ENCODE measurements at regions not wholly inside any gene's neighbourhood (a gene's known extent, or its start where the extent isn't known, plus 50 kb on each side); places are given as distances from the start of the nearest gene placed in this dataset.

DNA sequence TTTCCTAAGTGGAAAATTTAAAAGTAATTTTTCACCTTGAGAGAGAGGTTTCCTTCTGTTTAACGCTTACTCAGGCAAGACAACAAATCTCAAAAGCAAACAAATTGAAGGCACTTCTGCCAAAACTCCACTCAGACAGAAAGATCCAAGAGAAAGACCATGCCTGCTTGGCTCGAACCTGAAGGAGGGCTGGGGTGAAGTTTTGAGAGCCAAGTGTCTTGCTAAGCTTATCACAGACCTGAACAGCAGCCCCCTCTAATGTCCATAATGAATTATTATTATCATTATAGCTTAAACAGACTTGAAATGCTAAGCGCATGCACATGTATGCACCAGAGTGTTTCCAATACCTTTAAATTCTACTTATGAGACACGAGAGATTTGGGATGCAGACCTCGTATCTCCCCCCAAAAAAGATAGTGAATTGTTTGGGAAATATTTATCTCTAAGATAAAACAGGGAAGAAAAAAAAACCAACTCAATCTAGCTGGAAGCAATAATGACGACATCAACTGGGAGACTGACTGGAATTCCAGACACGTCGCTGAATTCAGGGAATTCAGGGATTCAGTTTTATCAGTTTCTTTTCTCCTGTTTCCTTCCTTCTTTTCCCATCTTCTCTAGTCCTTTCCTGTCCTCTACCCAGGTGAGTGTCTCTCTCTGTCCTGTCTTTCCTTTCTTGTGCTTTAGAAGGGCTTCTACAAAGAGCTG, 473.2 kb downstream of the RBFOX1 start:
- TF ChIP-seq, protein P1, sequence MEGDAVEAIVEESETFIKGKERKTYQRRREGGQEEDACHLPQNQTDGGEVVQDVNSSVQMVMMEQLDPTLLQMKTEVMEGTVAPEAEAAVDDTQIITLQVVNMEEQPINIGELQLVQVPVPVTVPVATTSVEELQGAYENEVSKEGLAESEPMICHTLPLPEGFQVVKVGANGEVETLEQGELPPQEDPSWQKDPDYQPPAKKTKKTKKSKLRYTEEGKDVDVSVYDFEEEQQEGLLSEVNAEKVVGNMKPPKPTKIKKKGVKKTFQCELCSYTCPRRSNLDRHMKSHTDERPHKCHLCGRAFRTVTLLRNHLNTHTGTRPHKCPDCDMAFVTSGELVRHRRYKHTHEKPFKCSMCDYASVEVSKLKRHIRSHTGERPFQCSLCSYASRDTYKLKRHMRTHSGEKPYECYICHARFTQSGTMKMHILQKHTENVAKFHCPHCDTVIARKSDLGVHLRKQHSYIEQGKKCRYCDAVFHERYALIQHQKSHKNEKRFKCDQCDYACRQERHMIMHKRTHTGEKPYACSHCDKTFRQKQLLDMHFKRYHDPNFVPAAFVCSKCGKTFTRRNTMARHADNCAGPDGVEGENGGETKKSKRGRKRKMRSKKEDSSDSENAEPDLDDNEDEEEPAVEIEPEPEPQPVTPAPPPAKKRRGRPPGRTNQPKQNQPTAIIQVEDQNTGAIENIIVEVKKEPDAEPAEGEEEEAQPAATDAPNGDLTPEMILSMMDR (IDR thresholded peaks at IDR 0.05; ENCODE audit: insufficient read depth, low read length, poor library complexity, severe bottlenecking) = no peak
- H3K36me3 ChIP-seq (ENCODE audit: control insufficient read depth, insufficient read depth, low read length) = no peaks in the 10 kb centered on the region

DNA sequence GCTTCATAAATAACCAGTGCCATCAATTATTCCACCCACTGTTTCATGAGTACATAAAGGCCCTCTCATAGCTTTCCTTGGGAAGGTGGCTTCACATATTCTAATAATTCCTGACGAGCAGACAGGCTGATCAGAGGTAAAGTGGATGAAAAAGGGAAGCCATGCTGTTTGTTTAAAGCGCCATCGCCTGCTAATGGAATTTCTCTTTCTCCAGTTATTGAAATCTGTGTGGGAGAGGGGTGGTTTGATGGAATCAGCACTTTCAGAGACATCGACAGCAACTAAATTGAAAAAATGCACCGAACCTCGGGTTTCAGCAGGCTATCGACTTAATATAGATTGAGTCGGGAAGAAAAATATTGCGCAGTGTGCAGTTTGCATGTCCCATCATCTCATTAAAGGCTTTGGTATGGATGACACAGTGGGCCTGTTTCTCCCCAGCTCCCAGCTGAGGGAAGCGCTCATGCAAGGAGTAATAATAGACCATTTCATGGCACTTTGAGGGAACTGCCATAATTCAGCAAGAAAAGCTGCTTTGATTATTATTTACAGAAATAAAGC, 472.1 kb downstream of the RBFOX1 start:
- H3K36me3 ChIP-seq (ENCODE audit: control insufficient read depth, insufficient read depth, low read length) = no peaks in the 10 kb centered on the region
- no peak for DNase-seq (ENCODE audit: low read depth)
- TF ChIP-seq, protein P1 (IDR thresholded peaks at IDR 0.05; ENCODE audit: insufficient read depth, low read length, poor library complexity, severe bottlenecking) = no peak

More for the DNA sequence above, 473.2 kb downstream of the RBFOX1 start:
- H3K4me3 ChIP-seq (ENCODE audit: low read depth, low read length) = no peak overlapping the region
- H3K27me3 ChIP-seq (ENCODE audit: control insufficient read depth, insufficient read depth, low read length) = no peaks in the 10 kb centered on the region
- DNase-seq (ENCODE audit: low read depth) = no peak

DNA sequence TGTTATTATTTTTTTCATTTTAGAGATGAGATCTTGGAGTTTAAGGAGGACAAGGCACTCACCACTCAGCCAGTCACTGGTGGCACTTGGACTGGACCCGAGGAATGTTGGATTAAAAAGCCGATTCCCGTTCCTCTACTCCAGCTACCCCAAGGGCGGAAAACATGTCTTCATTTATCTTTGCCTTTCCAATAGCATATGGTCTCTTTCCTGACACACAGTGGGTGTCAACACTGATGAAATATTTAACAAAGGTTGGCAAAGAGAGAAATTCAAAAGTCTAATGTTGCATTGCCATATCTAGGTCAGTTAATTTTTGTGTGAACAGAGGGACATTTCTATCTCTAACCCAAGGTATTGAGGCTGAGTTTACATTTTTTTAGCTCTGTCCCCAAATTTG, 459.7 kb downstream of the RBFOX1 start:
- Histone ChIP-seq H3K27me3 (ENCODE audit: control insufficient read depth, insufficient read depth, low read length) (no peaks in the 10 kb centered on the region), H3K4me3 (ENCODE audit: low read depth, low read length) (no peak overlapping the region), H3K36me3 (ENCODE audit: control insufficient read depth, insufficient read depth, low read length) (no peaks in the 10 kb centered on the region)
- DNase-seq (ENCODE audit: low read depth) = no peak
- TF ChIP-seq, protein P1 (IDR thresholded peaks at IDR 0.05; ENCODE audit: insufficient read depth, low read length, poor library complexity, severe bottlenecking) = no peak

More for the DNA sequence above, 472.1 kb downstream of the RBFOX1 start:
- H3K27me3 ChIP-seq (ENCODE audit: control insufficient read depth, insufficient read depth, low read length) = no peaks in the 10 kb centered on the region
- H3K4me3 ChIP-seq (ENCODE audit: low read depth, low read length) = no peak overlapping the region

DNA sequence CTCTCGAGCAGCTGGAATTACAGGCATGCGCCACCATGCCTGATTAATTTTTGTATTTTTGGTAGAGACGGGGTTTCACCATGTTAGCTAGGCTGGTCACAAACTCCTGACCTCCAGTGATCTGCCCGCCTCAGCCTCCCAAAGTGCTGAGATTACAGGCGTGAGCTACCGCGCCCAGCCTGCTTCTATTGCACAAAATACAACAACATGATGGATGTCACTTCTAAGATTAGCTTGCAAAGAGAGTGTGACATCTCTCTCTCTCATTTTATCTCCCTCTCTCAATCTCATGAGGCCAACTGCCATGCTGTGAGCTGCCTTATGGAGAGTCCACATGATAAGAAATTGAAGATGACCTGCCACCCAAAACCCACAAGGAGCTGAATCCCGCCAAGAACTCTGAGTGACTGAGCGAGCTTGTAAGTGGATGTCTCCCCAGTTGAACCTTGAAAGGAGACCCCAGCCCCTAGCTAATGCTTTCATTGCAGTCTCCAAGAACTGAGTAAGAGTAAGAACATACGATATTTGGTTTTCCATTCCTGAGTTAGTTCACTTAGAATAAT, 458.5 kb downstream of the RBFOX1 start:
- TF ChIP-seq, protein P1 (IDR thresholded peaks at IDR 0.05; ENCODE audit: insufficient read depth, low read length, poor library complexity, severe bottlenecking) = no peak
- Histone ChIP-seq H3K36me3 (ENCODE audit: control insufficient read depth, insufficient read depth, low read length) (no peaks in the 10 kb centered on the region), H3K4me3 (ENCODE audit: low read depth, low read length) (no peak overlapping the region), H3K27me3 (ENCODE audit: control insufficient read depth, insufficient read depth, low read length) (no peaks in the 10 kb centered on the region)
- DNase-seq (ENCODE audit: low read depth) = no peak

DNA sequence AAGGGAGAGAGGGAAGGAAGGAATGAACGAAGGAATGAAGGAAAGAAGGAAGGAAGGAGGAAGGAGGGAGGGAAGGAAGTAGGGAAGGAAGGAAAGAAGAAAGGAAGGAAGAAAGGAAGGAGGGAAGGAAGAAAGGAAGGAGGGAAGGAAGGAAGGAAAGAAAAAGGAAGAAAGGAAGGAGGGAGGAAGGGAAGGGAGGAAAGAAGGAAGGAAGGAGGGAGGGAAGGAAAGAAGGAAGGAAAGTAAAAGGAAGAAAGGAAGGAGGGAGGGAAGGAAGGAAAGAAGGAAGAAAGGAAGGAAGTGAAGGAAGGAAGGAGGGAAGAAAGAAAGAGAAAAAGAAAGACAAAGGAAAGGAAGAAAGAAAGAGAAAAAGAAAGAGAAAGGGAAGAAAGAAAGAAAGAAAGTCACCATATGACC, 442.4 kb downstream of the RBFOX1 start:
- Histone ChIP-seq H3K36me3 (ENCODE audit: control insufficient read depth, insufficient read depth, low read length) (no peaks in the 10 kb centered on the region), H3K4me3 (ENCODE audit: low read depth, low read length) (no peak overlapping the region), H3K27me3 (ENCODE audit: control insufficient read depth, insufficient read depth, low read length) (no peaks in the 10 kb centered on the region)
- TF ChIP-seq, protein P1 (IDR thresholded peaks at IDR 0.05; ENCODE audit: insufficient read depth, low read length, poor library complexity, severe bottlenecking) = no peak
- DNase-seq (ENCODE audit: low read depth) = no peak
